ENCODE measurements at regions not wholly inside any gene's neighbourhood (a gene's known extent, or its start where the extent isn't known, plus 50 kb on each side); places are given as distances from the start of the nearest gene placed in this dataset.
A peak's percentile ranks its signal among the peaks of the same experiment; 100 is the strongest.

- peak; percentile 5 for TF ChIP-seq CTCF (conservative IDR thresholded peaks at IDR 0.05; ENCODE audit: control insufficient read depth, insufficient read depth, low read depth, low read length)
- peak; percentile 49 for DNase-seq (ENCODE audit: low read depth)
- H3K4me3 ChIP-seq (ENCODE audit: control insufficient read depth, low read depth, low read length): no peak overlapping the region
Measured at GRCh38 chr7:41010418-41010817, 692.5 kb downstream of the INHBA start.

GRCh38 chr7:41007811-41008210, 695.1 kb downstream of the INHBA start:
- no peak overlapping the region for H3K4me3 ChIP-seq (ENCODE audit: control insufficient read depth, low read depth, low read length)
- TF ChIP-seq CTCF (conservative IDR thresholded peaks at IDR 0.05; ENCODE audit: control insufficient read depth, insufficient read depth, low read depth, low read length): no peak
- no peak for DNase-seq (ENCODE audit: low read depth)

- no peak for DNase-seq (ENCODE audit: low read depth)
- H3K4me3 ChIP-seq (ENCODE audit: control insufficient read depth, low read depth, low read length): no peak overlapping the region
- no peak for TF ChIP-seq CTCF (conservative IDR thresholded peaks at IDR 0.05; ENCODE audit: control insufficient read depth, insufficient read depth, low read depth, low read length)
Measured at GRCh38 chr7:41007351-41007751, 695.5 kb downstream of the INHBA start.

- H3K4me3 ChIP-seq (ENCODE audit: control insufficient read depth, low read depth, low read length): no peak overlapping the region
- TF ChIP-seq CTCF (conservative IDR thresholded peaks at IDR 0.05; ENCODE audit: control insufficient read depth, insufficient read depth, low read depth, low read length): no peak
- peak; percentile 70 for DNase-seq (ENCODE audit: low read depth)
Measured at GRCh38 chr7:41006306-41006995, 696.4 kb downstream of the INHBA start.

- no peak for TF ChIP-seq CTCF (conservative IDR thresholded peaks at IDR 0.05; ENCODE audit: control insufficient read depth, insufficient read depth, low read depth, low read length)
- no peak overlapping the region for H3K4me3 ChIP-seq (ENCODE audit: control insufficient read depth, low read depth, low read length)
- peak; percentile 93 for DNase-seq (ENCODE audit: low read depth)
Measured at GRCh38 chr7:41005374-41005901, 697.5 kb downstream of the INHBA start.

GRCh38 chr7:41003977-41004376, 698.9 kb downstream of the INHBA start:
- H3K4me3 ChIP-seq (ENCODE audit: control insufficient read depth, low read depth, low read length): no peak overlapping the region
- no peak for DNase-seq (ENCODE audit: low read depth)
- TF ChIP-seq CTCF (conservative IDR thresholded peaks at IDR 0.05; ENCODE audit: control insufficient read depth, insufficient read depth, low read depth, low read length): no peak

All from fibroblast of mammary gland (primary cell).